Endodermal cell (in vitro differentiated cells): ENCODE measurements at regions not wholly inside any gene's neighbourhood (a gene's known extent, or its start where the extent isn't known, plus 50 kb on each side); places are given as distances from the start of the nearest gene placed in this dataset.

Experiments used
- DNase-seq: peaks from one replicate; pipeline ENCODE4 v3.0.0-alpha.2; 2017
- H3K27ac ChIP-seq: 2 replicates; pipeline ENCODE4 v1.5.1; 2013; ENCODE audit warnings: mild to moderate bottlenecking, low read depth, low read length, moderate library complexity
- H3K27me3 ChIP-seq: 2 replicates; pipeline ENCODE4 v1.6.1; 2013; ENCODE audit warnings: mild to moderate bottlenecking, low read length, moderate library complexity; ENCODE audit not compliant: insufficient read depth, control insufficient read depth, poor library complexity, severe bottlenecking
- H3K36me3 ChIP-seq: 2 replicates; pipeline ENCODE4 v1.7.0; 2013; ENCODE audit warnings: mild to moderate bottlenecking, low read length, moderate library complexity; ENCODE audit not compliant: control insufficient read depth, insufficient read depth
- H3K4me1 ChIP-seq: one replicate; pipeline ENCODE4 v1.7.0; 2013; ENCODE audit warnings: low read length; ENCODE audit not compliant: control insufficient read depth, insufficient read depth
- H3K4me3 ChIP-seq: 2 replicates; pipeline ENCODE4 v1.5.1; 2013; ENCODE audit warnings: mild to moderate bottlenecking, low read length, moderate library complexity
- H3K9ac ChIP-seq: 2 replicates; pipeline ENCODE4 v1.6.1; 2013; ENCODE audit warnings: mild to moderate bottlenecking, low read length, moderate library complexity; ENCODE audit not compliant: poor library complexity, severe bottlenecking; ENCODE audit errors: extremely low read depth
- H3K9me3 ChIP-seq: 2 replicates; pipeline ENCODE4 v1.6.1; 2013; ENCODE audit warnings: mild to moderate bottlenecking, low read length, moderate library complexity; ENCODE audit not compliant: control insufficient read depth
- H3K27ac Mint-ChIP-seq: 2 replicates; pipeline ENCODE4 v1.8.0; 2020; ENCODE audit warnings: mixed read lengths
- H3K27me3 Mint-ChIP-seq: 2 replicates; pipeline ENCODE4 v1.8.0; 2021; ENCODE audit warnings: mild to moderate bottlenecking, mixed read lengths; ENCODE audit not compliant: insufficient read depth
- H3K36me3 Mint-ChIP-seq: 2 replicates; pipeline ENCODE4 v1.8.0; 2020; ENCODE audit warnings: low read depth, mixed read lengths
- H3K4me1 Mint-ChIP-seq: 2 replicates; pipeline ENCODE4 v1.8.0; 2020; ENCODE audit warnings: mixed read lengths
- H3K4me3 Mint-ChIP-seq: 2 replicates; pipeline ENCODE4 v1.8.0; 2020; ENCODE audit warnings: mild to moderate bottlenecking, moderate library complexity, mixed read lengths
- H3K9me3 Mint-ChIP-seq: 2 replicates; pipeline ENCODE4 v1.8.0; 2020; ENCODE audit warnings: mild to moderate bottlenecking, mixed read lengths
- WGBS, 2 experiments: methylation state at CpG; one replicate each; pipeline versions ENCODE4 v1.1.5 to v1.1.7; 2013; ENCODE audit warnings: missing lambda C conversion rate in 2 of 2, mixed read lengths in 1 of 2; ENCODE audit not compliant: insufficient coverage in 1 of 2, insufficient read length in 1 of 2; 5-methylcytosine and 5-hydroxymethylcytosine counted together
- TF ChIP-seq, protein P1 (sequence below): fragments of 200-600 bp; sonication (generic); conservative IDR thresholded peaks from 2 replicates; pipeline ENCODE4 v1.5.0; 2021; ENCODE audit warnings: antibody characterized with exemption, mild to moderate bottlenecking

GRCh38 chr5:65073250-65073661 lies 304.5 kb downstream of the CWC27 start:
- no peaks in the 10 kb centered on the region for H3K9me3 ChIP-seq
- DNase-seq = no peak
- H3K27ac ChIP-seq = no peak overlapping the region
- H3K9ac ChIP-seq = no peak overlapping the region
- Mint-ChIP-seq H3K4me1 (peaks cover 27% of the 10 kb centered on the region), H3K27ac (no peak overlapping the region), H3K9me3 (no peaks in the 10 kb centered on the region), H3K4me3 (no peak overlapping the region), H3K36me3 (no peaks in the 10 kb centered on the region), H3K27me3 (no peaks in the 10 kb centered on the region)
- no peaks in the 10 kb centered on the region for H3K36me3 ChIP-seq
- 89 to 93% methylated on average over 6 to 8 of the region's 8 CpGs for WGBS, 2 experiments
- TF ChIP-seq, protein P1, sequence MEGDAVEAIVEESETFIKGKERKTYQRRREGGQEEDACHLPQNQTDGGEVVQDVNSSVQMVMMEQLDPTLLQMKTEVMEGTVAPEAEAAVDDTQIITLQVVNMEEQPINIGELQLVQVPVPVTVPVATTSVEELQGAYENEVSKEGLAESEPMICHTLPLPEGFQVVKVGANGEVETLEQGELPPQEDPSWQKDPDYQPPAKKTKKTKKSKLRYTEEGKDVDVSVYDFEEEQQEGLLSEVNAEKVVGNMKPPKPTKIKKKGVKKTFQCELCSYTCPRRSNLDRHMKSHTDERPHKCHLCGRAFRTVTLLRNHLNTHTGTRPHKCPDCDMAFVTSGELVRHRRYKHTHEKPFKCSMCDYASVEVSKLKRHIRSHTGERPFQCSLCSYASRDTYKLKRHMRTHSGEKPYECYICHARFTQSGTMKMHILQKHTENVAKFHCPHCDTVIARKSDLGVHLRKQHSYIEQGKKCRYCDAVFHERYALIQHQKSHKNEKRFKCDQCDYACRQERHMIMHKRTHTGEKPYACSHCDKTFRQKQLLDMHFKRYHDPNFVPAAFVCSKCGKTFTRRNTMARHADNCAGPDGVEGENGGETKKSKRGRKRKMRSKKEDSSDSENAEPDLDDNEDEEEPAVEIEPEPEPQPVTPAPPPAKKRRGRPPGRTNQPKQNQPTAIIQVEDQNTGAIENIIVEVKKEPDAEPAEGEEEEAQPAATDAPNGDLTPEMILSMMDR = no peak
- peaks cover 5% of the 10 kb centered on the region for H3K4me1 ChIP-seq
- no peak overlapping the region for H3K4me3 ChIP-seq
- H3K27me3 ChIP-seq = no peaks in the 10 kb centered on the region

GRCh38 chr5:65075623-65076250 lies 307.0 kb downstream of the CWC27 start:
- TF ChIP-seq, protein P1 = no peak
- Histone ChIP-seq H3K4me1 (peaks cover 5% of the 10 kb centered on the region), H3K27me3 (no peaks in the 10 kb centered on the region), H3K36me3 (no peaks in the 10 kb centered on the region), H3K27ac (no peak overlapping the region), H3K9ac (no peak overlapping the region), H3K4me3 (no peak overlapping the region), H3K9me3 (no peaks in the 10 kb centered on the region)
- no peaks in the 10 kb centered on the region for H3K27me3 Mint-ChIP-seq
- H3K36me3 Mint-ChIP-seq = no peaks in the 10 kb centered on the region
- 75 to 84% methylated on average over 2 of the region's 2 CpGs for WGBS, 2 experiments
- H3K27ac Mint-ChIP-seq = no peak overlapping the region
- H3K9me3 Mint-ChIP-seq = no peaks in the 10 kb centered on the region
- DNase-seq = no peak
- no peak overlapping the region for H3K4me3 Mint-ChIP-seq
- peaks cover 38% of the 10 kb centered on the region for H3K4me1 Mint-ChIP-seq

- no peak overlapping the region for H3K9ac ChIP-seq
- Mint-ChIP-seq H3K4me1 (peaks cover 38% of the 10 kb centered on the region), H3K27me3 (no peaks in the 10 kb centered on the region), H3K4me3 (no peak overlapping the region), H3K27ac (no peak overlapping the region), H3K9me3 (no peaks in the 10 kb centered on the region), H3K36me3 (no peaks in the 10 kb centered on the region)
- no peak overlapping the region for H3K27ac ChIP-seq
- H3K27me3 ChIP-seq = no peaks in the 10 kb centered on the region
- TF ChIP-seq, protein P1 = peak; percentile 52
- H3K9me3 ChIP-seq = no peaks in the 10 kb centered on the region
- H3K4me3 ChIP-seq = no peak overlapping the region
- no peaks in the 10 kb centered on the region for H3K36me3 ChIP-seq
- peaks cover 5% of the 10 kb centered on the region for H3K4me1 ChIP-seq
- 87 to 100% methylated on average over 2 to 5 of the region's 5 CpGs for WGBS, 2 experiments
- peak; percentile 71 for DNase-seq
Measured at GRCh38 chr5:65076251-65076869, 307.6 kb downstream of the CWC27 start.
